GM12872 (cell line): ENCODE measurements at regions not wholly inside any gene's neighbourhood (a gene's known extent, or its start where the extent isn't known, plus 50 kb on each side); places are given as distances from the start of the nearest gene placed in this dataset.

ENCODE experiments used
- TF ChIP-seq, protein P1 (sequence below): IDR thresholded peaks from 3 replicates; pipeline ENCODE4 v1.5.1; 2011; ENCODE audit warnings: low read depth, mild to moderate bottlenecking, low read length, moderate library complexity; ENCODE audit not compliant: insufficient read depth

DNA sequence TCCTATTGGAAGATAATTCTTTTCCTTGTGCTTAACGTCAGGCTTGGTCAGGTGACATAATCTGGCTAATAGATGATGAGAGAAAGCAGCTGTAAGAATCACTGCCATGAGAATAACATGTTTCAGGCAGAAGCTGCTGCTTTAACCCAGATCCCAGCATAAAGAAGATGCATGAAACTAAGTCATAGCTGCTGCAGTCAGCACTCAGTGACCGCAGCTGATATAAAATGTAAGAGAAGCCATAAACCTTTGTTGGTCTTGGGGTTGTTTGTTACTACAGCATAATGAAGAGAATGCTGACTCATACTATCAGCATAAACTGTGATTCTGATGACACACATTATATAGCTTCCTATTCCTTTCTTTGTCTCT, 274.3 kb upstream of the TRIB2 start:
- TF ChIP-seq, protein P1, sequence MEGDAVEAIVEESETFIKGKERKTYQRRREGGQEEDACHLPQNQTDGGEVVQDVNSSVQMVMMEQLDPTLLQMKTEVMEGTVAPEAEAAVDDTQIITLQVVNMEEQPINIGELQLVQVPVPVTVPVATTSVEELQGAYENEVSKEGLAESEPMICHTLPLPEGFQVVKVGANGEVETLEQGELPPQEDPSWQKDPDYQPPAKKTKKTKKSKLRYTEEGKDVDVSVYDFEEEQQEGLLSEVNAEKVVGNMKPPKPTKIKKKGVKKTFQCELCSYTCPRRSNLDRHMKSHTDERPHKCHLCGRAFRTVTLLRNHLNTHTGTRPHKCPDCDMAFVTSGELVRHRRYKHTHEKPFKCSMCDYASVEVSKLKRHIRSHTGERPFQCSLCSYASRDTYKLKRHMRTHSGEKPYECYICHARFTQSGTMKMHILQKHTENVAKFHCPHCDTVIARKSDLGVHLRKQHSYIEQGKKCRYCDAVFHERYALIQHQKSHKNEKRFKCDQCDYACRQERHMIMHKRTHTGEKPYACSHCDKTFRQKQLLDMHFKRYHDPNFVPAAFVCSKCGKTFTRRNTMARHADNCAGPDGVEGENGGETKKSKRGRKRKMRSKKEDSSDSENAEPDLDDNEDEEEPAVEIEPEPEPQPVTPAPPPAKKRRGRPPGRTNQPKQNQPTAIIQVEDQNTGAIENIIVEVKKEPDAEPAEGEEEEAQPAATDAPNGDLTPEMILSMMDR: no peak

DNA sequence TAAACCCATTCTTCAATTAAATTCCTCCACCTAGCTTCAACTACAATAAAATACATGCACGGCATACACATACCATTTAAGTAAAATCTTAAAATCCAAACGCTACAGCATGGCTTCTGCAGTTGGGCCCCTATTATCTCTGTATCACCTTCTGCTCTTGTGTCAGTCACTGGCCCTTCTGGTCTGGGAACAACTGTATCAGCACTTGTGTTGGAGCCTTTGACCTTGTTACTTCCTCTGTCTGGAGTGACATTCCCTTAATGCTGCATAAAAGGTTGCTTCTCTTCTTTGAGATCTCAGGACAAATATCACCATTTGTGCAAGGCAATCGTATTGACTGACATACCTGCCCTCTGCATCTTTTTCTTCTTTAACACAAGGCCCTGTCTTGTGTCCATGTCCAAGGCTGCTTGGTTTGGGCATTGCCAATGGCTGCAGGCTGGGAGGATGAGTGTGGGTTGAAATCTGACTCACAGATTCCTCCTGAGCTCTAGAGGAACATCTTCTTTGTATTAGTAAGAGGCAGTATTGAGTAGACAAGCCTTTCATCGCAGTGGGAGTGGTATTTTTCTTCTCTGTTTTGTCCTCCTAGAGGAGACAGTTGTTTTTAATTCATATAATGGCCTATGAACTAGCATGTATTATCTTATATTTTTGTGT, 267.8 kb upstream of the TRIB2 start:
- TF ChIP-seq, protein P1: no peak

DNA sequence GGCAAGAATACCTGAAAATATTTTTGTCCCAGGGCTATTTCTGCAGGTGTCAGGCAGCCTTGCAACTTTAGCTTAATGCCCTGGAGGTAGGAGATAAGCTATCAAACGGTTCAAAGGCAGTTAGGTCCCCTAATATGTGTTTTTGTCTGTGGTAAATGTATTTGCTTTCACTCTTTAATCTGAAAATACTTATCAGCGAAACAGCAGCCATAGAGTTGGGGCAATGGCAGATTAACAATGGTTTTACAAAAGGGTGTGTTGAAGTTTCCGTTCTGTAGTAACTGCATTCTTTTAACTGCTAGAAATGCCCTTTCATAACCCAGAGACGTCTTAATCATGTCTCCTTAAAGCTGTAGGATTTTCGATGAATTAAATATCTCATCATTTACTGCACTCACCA, 265.0 kb upstream of the TRIB2 start:
- TF ChIP-seq, protein P1: no peak

DNA sequence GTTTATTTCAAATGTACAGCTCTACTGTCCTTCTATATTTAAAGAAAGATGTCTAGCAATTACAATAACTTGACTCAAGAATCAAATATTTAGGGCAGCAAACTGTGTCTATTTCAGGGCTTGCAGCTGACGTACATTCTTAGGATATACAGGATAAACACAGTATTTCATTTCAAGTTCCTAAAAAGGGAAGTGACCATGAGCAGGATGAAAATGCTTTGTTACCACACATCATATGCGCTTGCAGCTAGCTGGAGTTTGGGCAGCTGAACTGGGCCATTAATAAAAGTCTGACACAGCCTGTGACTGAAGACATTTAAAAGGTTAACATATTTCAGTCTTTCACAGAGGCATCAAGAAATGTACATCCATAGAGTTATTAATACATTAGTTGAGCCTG, 264.6 kb upstream of the TRIB2 start:
- TF ChIP-seq, protein P1: no peak

DNA sequence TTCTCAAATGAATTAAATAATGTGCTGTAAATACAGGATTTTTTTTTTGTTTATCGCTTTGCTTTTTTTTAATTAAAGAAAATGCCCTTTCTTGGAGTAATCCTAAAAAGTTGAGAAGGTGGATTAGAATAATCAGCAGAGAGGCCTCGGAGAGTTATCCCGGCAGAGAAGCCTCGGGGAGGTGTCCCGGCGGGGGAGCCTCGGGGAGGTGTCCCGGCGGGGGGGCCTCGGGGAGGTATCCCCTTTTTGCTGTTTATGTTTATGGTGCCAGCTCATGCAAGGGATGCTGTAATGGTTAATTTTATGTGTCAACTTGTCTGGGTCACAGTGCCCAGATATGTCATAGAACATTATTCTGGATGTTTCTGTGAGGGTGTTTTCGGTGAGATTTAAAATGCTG, 263.0 kb upstream of the TRIB2 start:
- TF ChIP-seq, protein P1: no peak

DNA sequence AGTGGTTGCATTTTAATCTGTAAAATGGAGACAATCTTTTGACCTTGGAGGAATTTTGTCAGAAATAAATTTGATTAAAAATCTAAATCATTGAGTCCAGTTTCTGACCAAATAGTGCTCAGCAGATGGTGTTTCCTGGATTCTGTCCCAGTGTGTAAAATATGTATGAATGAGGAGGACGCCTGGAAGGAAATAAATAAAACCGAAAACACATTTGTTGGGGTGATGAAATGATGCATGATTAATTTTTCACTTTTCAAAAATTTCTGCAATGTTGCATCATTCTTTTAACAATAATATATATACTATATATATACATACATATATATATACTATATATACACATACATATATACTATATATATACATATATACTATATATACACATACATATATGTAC, 261.1 kb upstream of the TRIB2 start:
- TF ChIP-seq, protein P1: no peak

DNA sequence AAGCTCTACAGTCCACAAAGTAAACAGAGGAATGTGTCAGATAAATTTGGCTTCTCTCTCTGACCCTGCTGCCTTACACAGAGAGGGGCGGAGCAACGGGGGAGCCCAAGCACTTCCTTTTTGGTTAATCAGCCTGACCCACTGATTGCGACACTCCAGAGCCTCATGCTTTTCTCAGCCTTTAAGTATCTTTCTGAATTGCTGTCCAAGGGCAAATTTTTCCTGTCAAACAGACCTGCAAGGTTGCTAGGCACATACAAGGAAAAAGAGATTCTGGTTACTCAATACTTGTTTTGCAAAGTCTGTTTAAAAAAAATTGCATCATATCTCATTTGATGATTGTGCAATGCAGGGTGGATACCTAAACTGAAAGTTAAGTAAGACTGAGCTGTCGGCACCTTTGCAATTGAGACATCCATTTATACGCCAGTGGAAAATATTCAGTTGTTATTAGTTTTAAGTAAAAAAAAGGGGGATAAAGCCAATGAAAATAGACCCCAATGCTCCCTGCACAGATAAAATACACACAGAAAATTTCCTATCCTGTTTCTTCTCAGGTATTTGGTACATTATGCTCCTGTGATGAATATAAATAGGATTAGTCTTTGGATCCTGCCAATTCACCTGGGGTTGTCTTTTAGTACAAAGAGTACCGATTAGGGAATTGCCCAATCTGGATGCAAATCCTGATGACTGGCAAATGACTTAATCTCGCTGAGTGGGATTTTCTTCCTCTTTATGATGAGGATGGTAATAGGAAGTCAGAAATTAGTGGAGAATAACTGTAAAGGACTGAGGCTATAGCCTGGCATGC, 260.2 kb upstream of the TRIB2 start:
- TF ChIP-seq, protein P1: no peak
